IMR-90 (cell line): ENCODE measurements at regions not wholly inside any gene's neighbourhood (a gene's known extent, or its start where the extent isn't known, plus 50 kb on each side); places are given as distances from the start of the nearest gene placed in this dataset.

Source experiments
- ATAC-seq: fragments of 200-7000 bp; cut with Tn5 transposase; 2 replicates; pipeline ENCODE4 v1.9.1; 2020; ENCODE audit warnings: low read depth, mild to moderate bottlenecking, moderate library complexity
- BruUV-seq: library from RNA; stranded (reverse); fragments of 400-500 nt; replicated peaks from 2 replicates; lab custom pipeline; 2021; lab: Mats Ljungman, UMichigan
- CTCF ChIA-PET: fragments of 300-600 bp; formaldehyde crosslinking; extraction: SDS; loops from one replicate; lab custom pipeline; 2021; ENCODE audit warnings: antibody characterized with exemption; lab: Yijun Ruan, JAX
- POLR2A ChIA-PET: fragments of 300-600 bp; sonication (Branson Sonifier 250); formaldehyde crosslinking; loops from one replicate; lab custom pipeline; 2022; ENCODE audit warnings: antibody characterized with exemption; ENCODE audit not compliant: unreplicated experiment; lab: Charles Lee
- DNase-seq: peaks from one replicate; pipeline ENCODE4 v3.0.0; 2013
- H2AFZ ChIP-seq: replicated peaks from 2 replicates; pipeline ENCODE3; 2013; ENCODE audit warnings: low read length, mild to moderate bottlenecking; ENCODE audit not compliant: poor library complexity
- H2AK5ac ChIP-seq: 2 replicates; pipeline ENCODE4 v1.6.1; 2013; ENCODE audit warnings: low read depth, low read length, inconsistent platforms
- H2AK9ac ChIP-seq: replicated peaks from 2 replicates; pipeline ENCODE3; 2013; ENCODE audit warnings: mild to moderate bottlenecking, low read depth, low read length, moderate library complexity; ENCODE audit not compliant: poor library complexity
- H2BK120ac ChIP-seq: 2 replicates; pipeline ENCODE4 v1.6.1; 2013; ENCODE audit warnings: low read depth, low read length, inconsistent platforms
- H2BK15ac ChIP-seq: 3 replicates; pipeline ENCODE4 v1.6.1; 2013; ENCODE audit warnings: low read depth, low read length, inconsistent platforms
- H2BK20ac ChIP-seq: 2 replicates; pipeline ENCODE4 v1.6.1; 2013; ENCODE audit warnings: low read depth, mild to moderate bottlenecking, inconsistent platforms, low read length, moderate library complexity
- H2BK5ac ChIP-seq: 2 replicates; pipeline ENCODE4 v1.6.1; 2013; ENCODE audit warnings: mild to moderate bottlenecking, low read depth, low read length, inconsistent platforms; ENCODE audit not compliant: poor library complexity, severe bottlenecking
- H3K14ac ChIP-seq: replicated peaks from 2 replicates; pipeline ENCODE4 v1.6.1; 2013; ENCODE audit warnings: low read depth, low read length, inconsistent platforms
- H3K18ac ChIP-seq: 2 replicates; pipeline ENCODE4 v1.6.1; 2013; ENCODE audit warnings: low read depth, low read length, control low read depth
- H3K23ac ChIP-seq: 2 replicates; pipeline ENCODE4 v1.6.1; 2013; ENCODE audit warnings: low read depth, low read length, inconsistent platforms
- H3K27ac ChIP-seq: 2 replicates; pipeline ENCODE4 v1.5.1; 2013; ENCODE audit warnings: mild to moderate bottlenecking, control low read depth, low read length; ENCODE audit not compliant: insufficient read depth
- H3K27me3 ChIP-seq: 2 replicates; pipeline ENCODE4 v1.6.1; 2013; ENCODE audit warnings: low read length; ENCODE audit not compliant: control insufficient read depth, insufficient read depth
- H3K36me3 ChIP-seq: 2 replicates; pipeline ENCODE4 v1.6.1; 2013; ENCODE audit warnings: low read length, mixed read lengths; ENCODE audit not compliant: control insufficient read depth, insufficient read depth
- H3K4ac ChIP-seq: 2 replicates; pipeline ENCODE4 v1.6.1; 2013; ENCODE audit warnings: low read depth, low read length, inconsistent platforms
- H3K4me1 ChIP-seq: 2 replicates; pipeline ENCODE4 v1.6.1; 2013; ENCODE audit warnings: low read length, mixed read lengths; ENCODE audit not compliant: control insufficient read depth, insufficient read depth
- H3K4me2 ChIP-seq: 2 replicates; pipeline ENCODE4 v1.6.1; 2013; ENCODE audit warnings: low read depth, mild to moderate bottlenecking, control low read depth, low read length, moderate library complexity
- H3K4me3 ChIP-seq: 2 replicates; pipeline ENCODE4 v1.5.1; 2013; ENCODE audit warnings: low read depth, mild to moderate bottlenecking, control low read depth, low read length, moderate library complexity; ENCODE audit not compliant: insufficient read depth
- H3K56ac ChIP-seq: 2 replicates; pipeline ENCODE4 v1.6.1; 2013; ENCODE audit warnings: low read length, inconsistent platforms; ENCODE audit not compliant: insufficient read depth; ENCODE audit errors: extremely low read depth
- H3K79me1 ChIP-seq, 2 experiments: 2 replicates each; pipeline ENCODE4 v1.6.1; 2013; ENCODE audit warnings: low read length in 2 of 2, inconsistent platforms in 1 of 2, low read depth in 1 of 2
- H3K9ac ChIP-seq: 2 replicates; pipeline ENCODE4 v1.6.1; 2013; ENCODE audit warnings: low read depth, low read length, control low read depth
- H3K9me1 ChIP-seq: 2 replicates; pipeline ENCODE4 v1.6.1; 2013; ENCODE audit warnings: low read length, inconsistent platforms; ENCODE audit not compliant: insufficient read depth
- H3K9me3 ChIP-seq: 2 replicates; pipeline ENCODE4 v1.6.1; 2013; ENCODE audit warnings: low read length; ENCODE audit not compliant: control insufficient read depth, insufficient read depth
- H4K20me1 ChIP-seq: 2 replicates; pipeline ENCODE4 v1.6.1; 2013; ENCODE audit warnings: low read length, inconsistent platforms; ENCODE audit not compliant: insufficient read depth
- H4K5ac ChIP-seq: 2 replicates; pipeline ENCODE4 v1.6.1; 2013; ENCODE audit warnings: mild to moderate bottlenecking, low read depth, low read length, control low read depth
- H4K8ac ChIP-seq, 2 experiments: 2 replicates each; pipeline ENCODE4 v1.6.1; 2013; ENCODE audit warnings: low read depth in 2 of 2, low read length in 2 of 2, control low read depth in 1 of 2, inconsistent platforms in 1 of 2
- H4K91ac ChIP-seq: 2 replicates; pipeline ENCODE4 v1.6.1; 2013; ENCODE audit warnings: low read depth, low read length, inconsistent platforms; ENCODE audit not compliant: insufficient read depth
- BHLHE40 ChIP-seq: fragments of 150-350 bp; IDR thresholded peaks from 2 replicates; pipeline ENCODE4 v1.6.1; 2016; ENCODE audit warnings: mild to moderate bottlenecking, low read depth, low read length
- CEBPB ChIP-seq: IDR thresholded peaks from 2 replicates; pipeline ENCODE4 v1.6.1; 2012; ENCODE audit warnings: low read depth, low read length, improper control_type of control experiment
- CHD1 ChIP-seq: IDR thresholded peaks from 2 replicates; pipeline ENCODE4 v1.6.1; 2012; ENCODE audit warnings: low read depth, low read length, improper control_type of control experiment
- FOS ChIP-seq: fragments of 150-350 bp; IDR thresholded peaks from 2 replicates; pipeline ENCODE4 v1.6.1; 2016; ENCODE audit warnings: low read depth, low read length
- MAFK ChIP-seq: IDR thresholded peaks from 2 replicates; pipeline ENCODE4 v1.6.1; 2012; ENCODE audit warnings: low read depth, low read length, improper control_type of control experiment
- MAZ ChIP-seq: IDR thresholded peaks from 2 replicates; pipeline ENCODE4 v1.6.1; 2012; ENCODE audit warnings: low read depth, mild to moderate bottlenecking, low read length, improper control_type of control experiment, moderate library complexity, borderline replicate concordance
- MXI1 ChIP-seq: IDR thresholded peaks from 2 replicates; pipeline ENCODE4 v1.6.1; 2012; ENCODE audit warnings: low read depth, mild to moderate bottlenecking, low read length, moderate library complexity, borderline replicate concordance
- NFE2L2 ChIP-seq: fragments of 150-350 bp; IDR thresholded peaks from 2 replicates; pipeline ENCODE4 v1.6.1; 2016; ENCODE audit warnings: low read depth, mild to moderate bottlenecking, low read length
- POLR2A ChIP-seq: IDR thresholded peaks from 2 replicates; pipeline ENCODE4 v1.6.1; 2012; ENCODE audit warnings: mild to moderate bottlenecking, low read depth, low read length
- RAD21 ChIP-seq: IDR thresholded peaks from 2 replicates; pipeline ENCODE4 v1.6.1; 2012; ENCODE audit warnings: low read length, improper control_type of control experiment
- RCOR1 ChIP-seq: IDR thresholded peaks from 2 replicates; pipeline ENCODE4 v1.6.1; 2012; ENCODE audit warnings: mild to moderate bottlenecking, low read length, improper control_type of control experiment; ENCODE audit not compliant: insufficient replicate concordance
- RFX5 ChIP-seq: IDR thresholded peaks from 2 replicates; pipeline ENCODE4 v1.8.0; 2012; ENCODE audit warnings: low read depth, mild to moderate bottlenecking, low read length, moderate library complexity
- SMC3 ChIP-seq: fragments of 150-350 bp; IDR thresholded peaks from 2 replicates; pipeline ENCODE4 v1.6.1; 2016; ENCODE audit warnings: low read depth, mild to moderate bottlenecking, antibody characterized with exemption, low read length, moderate library complexity
- WGBS, 2 experiments: methylation state at CpG; one replicate each; pipeline versions ENCODE4 v1.1.5 to v1.1.7; 2013; ENCODE audit warnings: missing lambda C conversion rate in 2 of 2; ENCODE audit not compliant: insufficient read length in 1 of 2; ENCODE audit errors: extremely low coverage in 2 of 2; 5-methylcytosine and 5-hydroxymethylcytosine counted together
- dilution Hi-C: fragments of 300-500 bp; cut with HindIII; formaldehyde crosslinking; loops from one replicate; pipeline ENCODE4 v1.14.3; 2018; ENCODE audit warnings: low sequenced_read_pairs; ENCODE audit not compliant: unreplicated experiment
- in situ Hi-C: fragments of 300-500 bp; cut with MboI; formaldehyde crosslinking; loops from 3 replicates; pipeline ENCODE4 v1.14.3; 2019; ENCODE audit warnings: low sequenced_read_pairs, inconsistent platforms, mixed read lengths
- intact Hi-C: fragments of 100-400 bp; cut with micrococcal nuclease; formaldehyde crosslinking; loops from 2 replicates; pipeline ENCODE4 v1.10.0; 2022
- TF ChIP-seq, protein P1 (sequence below): fragments of 150-350 bp; IDR thresholded peaks from 2 replicates; pipeline ENCODE4 v1.6.1; 2016; ENCODE audit warnings: low read depth, mild to moderate bottlenecking, low read length, moderate library complexity, borderline replicate concordance
- TF ChIP-seq, protein P2 (sequence below): fragments of 150-350 bp; IDR thresholded peaks from 2 replicates; pipeline ENCODE4 v1.6.1; 2017; ENCODE audit warnings: mild to moderate bottlenecking, antibody characterized with exemption, low read length, low read depth
- TF ChIP-seq, protein P3 (sequence below): conservative IDR thresholded peaks from 2 replicates; pipeline ENCODE4 v1.5.1; 2012; ENCODE audit warnings: mild to moderate bottlenecking, low read depth, low read length, improper control_type of control experiment

- no CpG with 5 or more reads among the region's 3 CpGs for WGBS, 2 experiments
- intact Hi-C loops, result no loop called here
- Histone ChIP-seq H3K18ac (no peak overlapping the region), H2BK20ac (no peak overlapping the region), H3K9ac (no peak overlapping the region), H3K9me1 (no peaks in the 10 kb centered on the region), H3K56ac (no peak overlapping the region), H2AK9ac (no peak overlapping the region), H3K27ac (no peak overlapping the region), H3K36me3 (no peaks in the 10 kb centered on the region), H4K8ac (no peak overlapping the region), H3K4ac (no peak overlapping the region), H4K5ac (no peak overlapping the region), H2BK5ac (no peak overlapping the region), H3K14ac (no peak overlapping the region), H3K27me3 (no peaks in the 10 kb centered on the region), H2AK5ac (no peak overlapping the region), H2BK120ac (no peak overlapping the region), H3K4me3 (no peak overlapping the region), H4K20me1 (no peaks in the 10 kb centered on the region), H3K23ac (no peak overlapping the region), H3K79me1 (no peaks in the 10 kb centered on the region), H3K9me3 (no peaks in the 10 kb centered on the region), H4K91ac (no peak overlapping the region), H2AFZ (no peak overlapping the region), H2BK15ac (no peak overlapping the region), H3K4me1 (no peaks in the 10 kb centered on the region), H3K4me2 (no peak overlapping the region)
- TF ChIP-seq, protein P1, sequence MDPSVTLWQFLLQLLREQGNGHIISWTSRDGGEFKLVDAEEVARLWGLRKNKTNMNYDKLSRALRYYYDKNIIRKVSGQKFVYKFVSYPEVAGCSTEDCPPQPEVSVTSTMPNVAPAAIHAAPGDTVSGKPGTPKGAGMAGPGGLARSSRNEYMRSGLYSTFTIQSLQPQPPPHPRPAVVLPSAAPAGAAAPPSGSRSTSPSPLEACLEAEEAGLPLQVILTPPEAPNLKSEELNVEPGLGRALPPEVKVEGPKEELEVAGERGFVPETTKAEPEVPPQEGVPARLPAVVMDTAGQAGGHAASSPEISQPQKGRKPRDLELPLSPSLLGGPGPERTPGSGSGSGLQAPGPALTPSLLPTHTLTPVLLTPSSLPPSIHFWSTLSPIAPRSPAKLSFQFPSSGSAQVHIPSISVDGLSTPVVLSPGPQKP, result no peak
- TF ChIP-seq MAFK, result no peak
- no peak for TF ChIP-seq SMC3
- no peak for TF ChIP-seq RFX5
- no peak for TF ChIP-seq NFE2L2
- TF ChIP-seq FOS, result no peak
- TF ChIP-seq MXI1, result no peak
- no peak for TF ChIP-seq BHLHE40
- TF ChIP-seq POLR2A, result no peak
- no peak for TF ChIP-seq CHD1
- no peak for TF ChIP-seq RAD21
- TF ChIP-seq, protein P2, sequence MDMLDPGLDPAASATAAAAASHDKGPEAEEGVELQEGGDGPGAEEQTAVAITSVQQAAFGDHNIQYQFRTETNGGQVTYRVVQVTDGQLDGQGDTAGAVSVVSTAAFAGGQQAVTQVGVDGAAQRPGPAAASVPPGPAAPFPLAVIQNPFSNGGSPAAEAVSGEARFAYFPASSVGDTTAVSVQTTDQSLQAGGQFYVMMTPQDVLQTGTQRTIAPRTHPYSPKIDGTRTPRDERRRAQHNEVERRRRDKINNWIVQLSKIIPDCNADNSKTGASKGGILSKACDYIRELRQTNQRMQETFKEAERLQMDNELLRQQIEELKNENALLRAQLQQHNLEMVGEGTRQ, result no peak
- TF ChIP-seq, protein P3, sequence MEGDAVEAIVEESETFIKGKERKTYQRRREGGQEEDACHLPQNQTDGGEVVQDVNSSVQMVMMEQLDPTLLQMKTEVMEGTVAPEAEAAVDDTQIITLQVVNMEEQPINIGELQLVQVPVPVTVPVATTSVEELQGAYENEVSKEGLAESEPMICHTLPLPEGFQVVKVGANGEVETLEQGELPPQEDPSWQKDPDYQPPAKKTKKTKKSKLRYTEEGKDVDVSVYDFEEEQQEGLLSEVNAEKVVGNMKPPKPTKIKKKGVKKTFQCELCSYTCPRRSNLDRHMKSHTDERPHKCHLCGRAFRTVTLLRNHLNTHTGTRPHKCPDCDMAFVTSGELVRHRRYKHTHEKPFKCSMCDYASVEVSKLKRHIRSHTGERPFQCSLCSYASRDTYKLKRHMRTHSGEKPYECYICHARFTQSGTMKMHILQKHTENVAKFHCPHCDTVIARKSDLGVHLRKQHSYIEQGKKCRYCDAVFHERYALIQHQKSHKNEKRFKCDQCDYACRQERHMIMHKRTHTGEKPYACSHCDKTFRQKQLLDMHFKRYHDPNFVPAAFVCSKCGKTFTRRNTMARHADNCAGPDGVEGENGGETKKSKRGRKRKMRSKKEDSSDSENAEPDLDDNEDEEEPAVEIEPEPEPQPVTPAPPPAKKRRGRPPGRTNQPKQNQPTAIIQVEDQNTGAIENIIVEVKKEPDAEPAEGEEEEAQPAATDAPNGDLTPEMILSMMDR, result no peak
- no peak for TF ChIP-seq MAZ
- TF ChIP-seq CEBPB, result no peak
- TF ChIP-seq RCOR1, result no peak
- ChIA-PET POLR2A (no interaction called here), CTCF (interaction anchor here (1.1 kb wide), 1 partner anchor 80 kb away, joined by 3 read pairs; no protein-coding TSS in a partner anchor)
- dilution Hi-C loops, result no loop called here
- no TSS peak for BruUV-seq
- ATAC-seq (no peak), DNase-seq (no peak)
- in situ Hi-C loops, result no loop called here
Observed at GRCh38 chr4:176967586-176967985, 174.9 kb upstream of the VEGFC start.
